ENCODE measurements at regions not wholly inside any gene's neighbourhood (a gene's known extent, or its start where the extent isn't known, plus 50 kb on each side); places are given as distances from the start of the nearest gene placed in this dataset.

DNA sequence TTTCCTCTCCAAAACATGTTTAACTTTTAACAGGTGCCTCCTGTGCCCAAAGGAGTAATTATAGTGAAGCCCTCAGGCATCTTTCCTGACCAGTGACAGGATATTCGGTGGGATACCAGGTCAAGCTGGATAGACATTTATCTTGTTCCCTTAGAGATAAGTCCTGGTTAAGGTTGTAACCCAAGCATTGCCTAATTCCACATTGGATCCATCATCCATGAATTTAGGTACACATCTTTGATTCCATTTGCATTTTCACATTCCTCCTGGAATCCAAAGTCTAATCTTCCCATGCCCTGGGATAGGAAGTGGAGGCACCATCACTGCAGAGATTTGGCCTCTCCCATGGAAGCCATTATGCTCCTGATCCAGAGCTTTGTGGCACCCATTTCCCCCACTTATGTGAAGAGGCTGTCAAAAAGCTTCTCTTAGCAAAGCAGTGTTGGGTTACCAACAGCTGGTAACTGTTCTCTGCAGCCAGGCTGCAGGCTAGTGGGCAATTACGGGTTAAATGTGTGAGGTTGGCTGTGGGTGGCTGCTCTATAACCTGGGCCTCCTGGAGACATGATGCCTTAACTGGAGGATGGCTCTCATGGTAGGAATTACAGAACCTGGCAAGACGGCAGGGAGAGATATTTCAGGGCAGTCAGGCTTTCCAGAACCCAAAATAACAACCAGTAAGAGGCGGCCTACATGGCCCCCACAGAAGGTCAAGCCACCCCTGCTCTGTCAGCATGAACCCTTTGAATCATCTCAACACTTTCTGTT, 96.9 kb upstream of the VGLL2 start:
- H4K91ac ChIP-seq (ENCODE audit: insufficient read length, low read depth, low read length): no peak overlapping the region
- no peak overlapping the region for H3K56ac ChIP-seq (ENCODE audit: insufficient read length, low read depth, low read length)
- no peaks in the 10 kb centered on the region for H3K36me3 Mint-ChIP-seq (ENCODE audit: insufficient read depth in 1 of 3, low read depth in 3 of 3)
- no peak overlapping the region for H3K23ac ChIP-seq (ENCODE audit: insufficient read length, low read depth, low read length)
- H3K27ac ChIP-seq (ENCODE audit: insufficient read length, low read depth, low read length): no peak overlapping the region
- H3K27ac Mint-ChIP-seq: no peak overlapping the region; a peak in 1 of 7 replicates
- no peaks in the 10 kb centered on the region for H3K79me2 ChIP-seq (ENCODE audit: insufficient read depth, low read length)
- no peak overlapping the region for H3T11ph ChIP-seq (ENCODE audit: low read length)
- H2AK5ac ChIP-seq (ENCODE audit: insufficient read length, low read length): no peak overlapping the region
- no peak overlapping the region for H4K8ac ChIP-seq (replicated peaks; ENCODE audit: insufficient read length, low read depth, low read length)
- H4K20me1 ChIP-seq (ENCODE audit: control insufficient read depth, insufficient read depth, insufficient read length): no peaks in the 10 kb centered on the region
- H3K4me1 ChIP-seq (ENCODE audit: insufficient read depth, low read length): no peaks in the 10 kb centered on the region
- H2BK12ac ChIP-seq (ENCODE audit: insufficient read length, low read depth, low read length): no peak overlapping the region
- H3K14ac ChIP-seq (ENCODE audit: insufficient read depth, low read length): no peak overlapping the region
- no peaks in the 10 kb centered on the region for H3K27me3 ChIP-seq (ENCODE audit: insufficient read depth, low read length)
- H3K4me3 Mint-ChIP-seq: no peak overlapping the region
- no CpG with 5 or more reads among the region's 4 CpGs for WGBS (ENCODE audit: extremely low coverage, insufficient read length, low lambda C conversion rate)
- no peak overlapping the region for H3K4ac ChIP-seq (ENCODE audit: low read depth, low read length)
- no peak overlapping the region for H2AFZ ChIP-seq (ENCODE audit: low read length)
- no peak overlapping the region for H2BK120ac ChIP-seq (ENCODE audit: low read depth, low read length, poor library complexity, severe bottlenecking)
- H3K23me2 ChIP-seq (ENCODE audit: insufficient read length, low read depth, low read length, poor library complexity, severe bottlenecking): no peaks in the 10 kb centered on the region
- H3K79me1 ChIP-seq (ENCODE audit: insufficient read depth, low read depth, low read length, poor library complexity, severe bottlenecking): no peaks in the 10 kb centered on the region
- H3K9me3 Mint-ChIP-seq: no peaks in the 10 kb centered on the region; a peak in 3 of 5 replicates
- H3K27me3 Mint-ChIP-seq (ENCODE audit: low read depth): no peaks in the 10 kb centered on the region
- H3K9ac ChIP-seq (ENCODE audit: extremely low read depth, insufficient read length, low read length): no peak overlapping the region
- no peak overlapping the region for H2BK20ac ChIP-seq (ENCODE audit: low read depth, low read length, poor library complexity, severe bottlenecking)
- no peak overlapping the region for H2BK5ac ChIP-seq (ENCODE audit: insufficient read length, low read length)
- no peak overlapping the region for H4K5ac ChIP-seq (ENCODE audit: insufficient read length, low read depth, low read length)
- TF ChIP-seq, protein P1, sequence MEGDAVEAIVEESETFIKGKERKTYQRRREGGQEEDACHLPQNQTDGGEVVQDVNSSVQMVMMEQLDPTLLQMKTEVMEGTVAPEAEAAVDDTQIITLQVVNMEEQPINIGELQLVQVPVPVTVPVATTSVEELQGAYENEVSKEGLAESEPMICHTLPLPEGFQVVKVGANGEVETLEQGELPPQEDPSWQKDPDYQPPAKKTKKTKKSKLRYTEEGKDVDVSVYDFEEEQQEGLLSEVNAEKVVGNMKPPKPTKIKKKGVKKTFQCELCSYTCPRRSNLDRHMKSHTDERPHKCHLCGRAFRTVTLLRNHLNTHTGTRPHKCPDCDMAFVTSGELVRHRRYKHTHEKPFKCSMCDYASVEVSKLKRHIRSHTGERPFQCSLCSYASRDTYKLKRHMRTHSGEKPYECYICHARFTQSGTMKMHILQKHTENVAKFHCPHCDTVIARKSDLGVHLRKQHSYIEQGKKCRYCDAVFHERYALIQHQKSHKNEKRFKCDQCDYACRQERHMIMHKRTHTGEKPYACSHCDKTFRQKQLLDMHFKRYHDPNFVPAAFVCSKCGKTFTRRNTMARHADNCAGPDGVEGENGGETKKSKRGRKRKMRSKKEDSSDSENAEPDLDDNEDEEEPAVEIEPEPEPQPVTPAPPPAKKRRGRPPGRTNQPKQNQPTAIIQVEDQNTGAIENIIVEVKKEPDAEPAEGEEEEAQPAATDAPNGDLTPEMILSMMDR (conservative IDR thresholded peaks at IDR 0.05): no peak
- DNase-seq: no peak
- H3K4me2 ChIP-seq (ENCODE audit: insufficient read depth, insufficient read length, low read length): no peak overlapping the region
- H3K4me1 Mint-ChIP-seq: peaks cover 4 to 5% of the 10 kb centered on the region in 2 experiments
- no peaks in the 10 kb centered on the region for H3K9me3 ChIP-seq (ENCODE audit: control insufficient read depth, low read depth, low read length)
- H3K18ac ChIP-seq (ENCODE audit: insufficient read length, low read depth, low read length): no peak overlapping the region
- H2BK15ac ChIP-seq (ENCODE audit: low read depth, low read length): no peak overlapping the region
